NCI-H1436 (cell line): ENCODE measurements at regions not wholly inside any gene's neighbourhood (a gene's known extent, or its start where the extent isn't known, plus 50 kb on each side); places are given as distances from the start of the nearest gene placed in this dataset.

Experiments
- DNase-seq: peaks from one replicate; lab custom pipeline; 2025; lab: John Stamatoyannopoulos, UW

GRCh38 chr19:30629086-30629485 lies 256.9 kb downstream of the ZNF536 start:
- no peak for DNase-seq

DNA sequence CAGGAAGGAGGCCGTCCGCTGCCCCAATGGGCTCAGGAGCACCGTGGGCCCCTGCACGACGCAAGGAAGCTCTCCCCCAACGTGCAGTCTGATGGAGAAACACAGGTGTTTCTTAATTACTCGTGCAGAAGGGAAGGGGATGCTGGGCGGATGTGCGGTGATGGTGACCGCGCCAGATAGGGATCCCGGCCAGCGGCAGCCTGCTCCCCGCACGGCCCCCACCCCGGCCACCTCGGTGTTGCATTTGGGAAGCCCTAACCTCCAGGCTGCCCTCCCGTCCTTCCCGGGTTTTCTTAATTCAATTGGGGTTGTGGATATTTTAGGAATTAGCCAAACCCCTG lies 254.4 kb downstream of the ZNF536 start:
- DNase-seq, result no peak

GRCh38 chr19:30625947-30626625 lies 253.9 kb downstream of the ZNF536 start:
- DNase-seq, result no peak

- no peak for DNase-seq
Measured at GRCh38 chr19:30622276-30622675, 250.1 kb downstream of the ZNF536 start.

- DNase-seq, result no peak
Measured at GRCh38 chr19:30621326-30621920, 249.2 kb downstream of the ZNF536 start.

DNA sequence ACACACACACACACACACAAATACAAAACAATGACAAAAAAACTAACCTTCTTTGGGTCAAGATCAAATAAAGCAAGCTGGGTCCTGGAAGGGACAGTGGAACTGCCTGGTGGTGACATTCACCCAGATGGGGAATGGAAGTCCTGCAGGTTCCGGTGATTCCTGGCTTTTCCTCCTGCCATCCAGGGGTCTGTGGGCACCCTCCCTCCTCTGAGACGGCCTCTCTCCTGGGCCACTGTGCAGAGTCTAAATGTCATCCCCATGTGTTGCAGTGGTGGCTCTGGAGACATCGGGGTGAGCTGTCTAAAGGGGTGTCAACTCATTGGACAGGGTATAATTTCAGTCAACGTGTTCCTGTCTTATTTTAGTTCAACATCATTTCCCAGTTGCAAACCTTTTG lies 248.2 kb downstream of the ZNF536 start:
- no peak for DNase-seq

DNA sequence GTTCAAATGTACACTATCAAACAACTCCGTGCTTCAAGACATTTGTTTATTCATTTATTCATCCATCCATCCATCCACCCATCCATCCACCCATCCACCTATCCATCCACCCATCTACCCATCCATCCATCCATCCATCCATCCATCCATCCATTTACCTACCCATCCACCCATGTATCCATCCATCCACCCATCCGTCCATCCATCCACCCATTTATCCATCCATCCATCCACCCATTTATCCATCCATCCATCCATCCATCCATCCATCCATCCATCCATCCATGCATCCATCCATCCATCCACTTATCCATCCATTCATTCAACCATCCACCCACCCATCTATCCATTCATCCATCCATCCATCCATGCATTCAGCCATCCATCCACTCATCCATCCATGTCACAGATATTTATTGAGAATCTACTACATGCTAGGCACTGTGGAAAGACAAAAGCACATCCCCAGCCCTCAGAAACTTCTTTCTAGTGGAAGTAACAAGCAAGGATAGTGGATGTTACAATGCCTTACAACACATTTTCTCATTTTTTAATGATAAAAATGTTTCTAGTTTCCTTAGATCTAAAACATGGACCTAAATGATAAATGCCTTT lies 237.6 kb downstream of the ZNF536 start:
- no peak for DNase-seq

GRCh38 chr19:30608471-30608870 lies 236.3 kb downstream of the ZNF536 start:
- DNase-seq, result no peak
